ENCODE measurements at regions not wholly inside any gene's neighbourhood (a gene's known extent, or its start where the extent isn't known, plus 50 kb on each side); places are given as distances from the start of the nearest gene placed in this dataset.

- peaks cover 0 to 8% (median 0%) of the 10 kb centered on the region in 11 experiments; a peak in 2 of 22 replicates for H3K36me3 ChIP-seq
- H3K4me3 ChIP-seq = peak overlapping the region; percentile 34 to 67 (median 54)
- no peaks in the 10 kb centered on the region for H3K27me3 ChIP-seq
- no peaks in the 10 kb centered on the region for H4K20me1 ChIP-seq
- peak in 3 of 11 experiments; percentile 16 to 49 (median 41); a peak in 2 of 22 replicates for TF ChIP-seq Cebpa-rat (IDR thresholded peaks at IDR 0.05)
- peak overlapping the region; percentile 70 to 96 (median 92) for H3K4me2 ChIP-seq
- peak overlapping the region in 10 of 11 experiments; percentile 62 to 81 (median 78); a peak in 20 of 22 replicates for H3K9ac ChIP-seq
- peaks cover 56 to 78% (median 68%) of the 10 kb centered on the region in 10 experiments for H3K4me1 ChIP-seq
- peaks cover 7 to 26% (median 21%) of the 10 kb centered on the region in 11 experiments; a peak in 21 of 22 replicates for H3K9me3 ChIP-seq (replicated peaks in 1 of 11)
- peak overlapping the region in 10 of 11 experiments; percentile 64 to 94 (median 88); a peak in 21 of 22 replicates for H3K27ac ChIP-seq
These were observed 51.2 kb upstream of the CARD11 start for GRCh38 chr7:3094701-3095445.

- no peak overlapping the region for H3K9ac ChIP-seq
- no peak overlapping the region for H3K4me3 ChIP-seq
- peaks cover 0 to 8% (median 0%) of the 10 kb centered on the region in 11 experiments; a peak in 2 of 22 replicates for H3K36me3 ChIP-seq
- peak overlapping the region in 2 of 11 experiments; percentile 88 to 94; a peak in 3 of 22 replicates for H3K27ac ChIP-seq
- no peaks in the 10 kb centered on the region for H3K27me3 ChIP-seq
- peaks cover 50 to 71% (median 53%) of the 10 kb centered on the region in 10 experiments for H3K4me1 ChIP-seq
- H3K4me2 ChIP-seq = peak overlapping the region in 1 of 11 experiments; percentile 11; a peak in 1 of 22 replicates
- peaks cover 7 to 26% (median 21%) of the 10 kb centered on the region in 11 experiments; a peak in 21 of 22 replicates for H3K9me3 ChIP-seq (replicated peaks in 1 of 11)
- no peak for TF ChIP-seq Cebpa-rat (IDR thresholded peaks at IDR 0.05)
- H4K20me1 ChIP-seq = no peaks in the 10 kb centered on the region
These were observed 54.1 kb upstream of the CARD11 start for GRCh38 chr7:3097734-3098133.

GRCh38 chr7:3102159-3102558 lies 58.5 kb upstream of the CARD11 start:
- H3K4me2 ChIP-seq = peak overlapping the region in 2 of 11 experiments; percentile 44 to 61; a peak in 3 of 22 replicates
- H4K20me1 ChIP-seq = no peaks in the 10 kb centered on the region
- H3K4me1 ChIP-seq = peaks cover 20 to 55% (median 32%) of the 10 kb centered on the region in 10 experiments
- peaks cover 3 to 24% (median 13%) of the 10 kb centered on the region in 11 experiments; a peak in 21 of 22 replicates for H3K9me3 ChIP-seq (replicated peaks in 1 of 11)
- no peak overlapping the region for H3K9ac ChIP-seq
- H3K27me3 ChIP-seq = no peaks in the 10 kb centered on the region
- H3K4me3 ChIP-seq = no peak overlapping the region
- peaks cover 0 to 4% (median 0%) of the 10 kb centered on the region in 11 experiments; a peak in 2 of 22 replicates for H3K36me3 ChIP-seq
- H3K27ac ChIP-seq = no peak overlapping the region
- TF ChIP-seq Cebpa-rat (IDR thresholded peaks at IDR 0.05) = no peak

GRCh38 chr7:3103614-3104398 lies 60.1 kb upstream of the CARD11 start:
- no peaks in the 10 kb centered on the region for H3K27me3 ChIP-seq
- H3K36me3 ChIP-seq = no peaks in the 10 kb centered on the region
- H3K4me3 ChIP-seq = no peak overlapping the region
- peaks cover 31 to 60% (median 45%) of the 10 kb centered on the region in 10 experiments for H3K4me1 ChIP-seq
- peaks cover 0 to 18% (median 8%) of the 10 kb centered on the region in 11 experiments; a peak in 11 of 22 replicates for H3K9me3 ChIP-seq (replicated peaks in 1 of 11)
- no peak for TF ChIP-seq Cebpa-rat (IDR thresholded peaks at IDR 0.05)
- H3K4me2 ChIP-seq = peak overlapping the region in 5 of 11 experiments; percentile 3 to 24 (median 20); a peak in 5 of 22 replicates
- no peaks in the 10 kb centered on the region for H4K20me1 ChIP-seq
- no peak overlapping the region for H3K27ac ChIP-seq
- H3K9ac ChIP-seq = no peak overlapping the region

- no peak for TF ChIP-seq Cebpa-rat (IDR thresholded peaks at IDR 0.05)
- peaks cover 0 to 28% (median 10%) of the 10 kb centered on the region in 11 experiments; a peak in 14 of 22 replicates for H3K9me3 ChIP-seq (replicated peaks in 1 of 11)
- no peaks in the 10 kb centered on the region for H3K27me3 ChIP-seq
- H3K4me2 ChIP-seq = 0 out of 22 replicates have a peak overlapping the region, but pooled peaks of 1 of the 11 experiments have one; percentile 51
- no peaks in the 10 kb centered on the region for H4K20me1 ChIP-seq
- H3K36me3 ChIP-seq = no peaks in the 10 kb centered on the region
- no peak overlapping the region for H3K9ac ChIP-seq
- peaks cover 31 to 56% (median 41%) of the 10 kb centered on the region in 10 experiments for H3K4me1 ChIP-seq
- no peak overlapping the region for H3K27ac ChIP-seq
- H3K4me3 ChIP-seq = no peak overlapping the region
These were observed 62.2 kb upstream of the CARD11 start for GRCh38 chr7:3105856-3106255.

- Histone ChIP-seq H3K27me3 (no peaks in the 10 kb centered on the region), H3K4me1 (peaks cover 29 to 51% (median 35%) of the 10 kb centered on the region in 10 experiments), H4K20me1 (no peaks in the 10 kb centered on the region), H3K9ac (no peak overlapping the region), H3K27ac (no peak overlapping the region), H3K4me2 (peak overlapping the region; percentile 21 to 75 (median 51); a peak in 14 of 22 replicates), H3K9me3 (replicated peaks in 1 of 11) (peaks cover 0 to 32% (median 13%) of the 10 kb centered on the region in 11 experiments; a peak in 14 of 22 replicates), H3K36me3 (no peaks in the 10 kb centered on the region), H3K4me3 (no peak overlapping the region)
- TF ChIP-seq Cebpa-rat (IDR thresholded peaks at IDR 0.05) = no peak
These were observed 62.7 kb upstream of the CARD11 start for GRCh38 chr7:3106361-3106826.

GRCh38 chr7:3107228-3107763 lies 63.6 kb upstream of the CARD11 start:
- Histone ChIP-seq H3K4me3 (no peak overlapping the region), H3K9me3 (replicated peaks in 1 of 11) (peaks cover 0 to 32% (median 13%) of the 10 kb centered on the region in 11 experiments; a peak in 14 of 22 replicates), H4K20me1 (no peaks in the 10 kb centered on the region), H3K4me2 (peak overlapping the region; percentile 21 to 75 (median 51)), H3K36me3 (no peaks in the 10 kb centered on the region), H3K4me1 (peaks cover 23 to 47% (median 31%) of the 10 kb centered on the region in 10 experiments), H3K27ac (peak overlapping the region in 2 of 11 experiments; percentile 9 to 25; a peak in 2 of 22 replicates), H3K27me3 (no peaks in the 10 kb centered on the region), H3K9ac (no peak overlapping the region)
- no peak for TF ChIP-seq Cebpa-rat (IDR thresholded peaks at IDR 0.05)

GRCh38 chr7:3107889-3108570 lies 64.4 kb upstream of the CARD11 start:
- Histone ChIP-seq H3K27ac (peak overlapping the region in 3 of 11 experiments; percentile 9 to 25 (median 15); a peak in 4 of 22 replicates), H3K4me2 (peak overlapping the region; percentile 21 to 75 (median 51); a peak in 21 of 22 replicates), H3K9me3 (replicated peaks in 1 of 11) (peaks cover 0 to 32% (median 13%) of the 10 kb centered on the region in 11 experiments; a peak in 14 of 22 replicates), H3K4me1 (peaks cover 28 to 54% (median 38%) of the 10 kb centered on the region in 10 experiments), H4K20me1 (no peaks in the 10 kb centered on the region), H3K9ac (no peak overlapping the region), H3K4me3 (no peak overlapping the region), H3K27me3 (no peaks in the 10 kb centered on the region), H3K36me3 (no peaks in the 10 kb centered on the region)
- TF ChIP-seq Cebpa-rat (IDR thresholded peaks at IDR 0.05) = no peak
